ENCODE measurements at regions not wholly inside any gene's neighbourhood (a gene's known extent, or its start where the extent isn't known, plus 50 kb on each side); places are given as distances from the start of the nearest gene placed in this dataset.

DNA sequence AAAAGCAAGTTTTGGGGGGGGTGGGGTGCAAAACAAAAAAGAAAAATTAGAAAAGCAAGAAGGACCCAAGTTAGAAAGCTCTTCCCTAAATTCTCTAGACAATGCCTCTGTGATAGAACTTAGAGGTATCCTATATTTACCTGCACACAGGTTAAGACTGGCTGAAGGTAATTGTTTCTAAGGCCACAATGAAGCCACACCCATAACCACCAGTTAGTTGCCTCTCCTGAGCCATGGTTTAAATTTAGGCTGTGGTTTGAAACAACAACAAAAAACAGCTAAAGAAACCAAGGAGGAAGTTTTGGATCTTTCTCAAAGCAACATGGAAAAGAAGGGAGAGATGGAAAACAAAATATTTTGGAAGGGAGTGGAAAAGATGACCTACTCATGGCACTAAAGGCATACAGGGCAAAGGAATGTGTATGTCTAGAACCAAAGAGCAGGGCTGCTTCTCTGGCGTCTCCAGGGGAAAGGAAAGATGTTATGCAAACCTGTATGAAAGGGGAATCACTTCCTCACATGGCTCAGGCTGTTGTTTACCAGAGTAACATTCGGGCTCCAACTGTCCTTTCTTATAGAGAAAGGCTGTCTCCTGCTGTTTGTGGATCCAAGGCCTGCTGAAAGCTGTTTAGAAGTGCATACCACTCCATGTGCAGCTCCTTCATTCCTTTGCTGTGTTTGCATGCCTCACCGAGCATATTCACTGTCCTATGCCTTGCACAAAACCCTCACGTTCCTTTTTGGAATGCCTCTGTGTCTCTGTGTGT is 408.9 kb upstream of the MPDZ start:
- TF ChIP-seq BHLHE40 (IDR thresholded peaks at IDR 0.05; ENCODE audit: low read length) (no peak), ZNF121 (CRISPR knock-in tag; conservative IDR thresholded peaks at IDR 0.05) (no peak), TBP (optimal IDR thresholded peaks at IDR 0.05; ENCODE audit: low read depth, low read length) (no peak), EZH2 (IDR thresholded peaks at IDR 0.05; ENCODE audit: borderline replicate concordance, low read depth, low read length) (no peak), ILF3 (IDR thresholded peaks at IDR 0.05; ENCODE audit: borderline replicate concordance) (no peak), YY1 (IDR thresholded peaks at IDR 0.05; ENCODE audit: borderline replicate concordance in 1 of 3, control insufficient read depth in 1 of 3, extremely low read depth in 1 of 3, insufficient read depth in 3 of 3, insufficient read length in 1 of 3, insufficient replicate concordance in 2 of 3, low read depth in 1 of 3, low read length in 2 of 3) (no peak)
- TF ChIP-seq, protein P1, sequence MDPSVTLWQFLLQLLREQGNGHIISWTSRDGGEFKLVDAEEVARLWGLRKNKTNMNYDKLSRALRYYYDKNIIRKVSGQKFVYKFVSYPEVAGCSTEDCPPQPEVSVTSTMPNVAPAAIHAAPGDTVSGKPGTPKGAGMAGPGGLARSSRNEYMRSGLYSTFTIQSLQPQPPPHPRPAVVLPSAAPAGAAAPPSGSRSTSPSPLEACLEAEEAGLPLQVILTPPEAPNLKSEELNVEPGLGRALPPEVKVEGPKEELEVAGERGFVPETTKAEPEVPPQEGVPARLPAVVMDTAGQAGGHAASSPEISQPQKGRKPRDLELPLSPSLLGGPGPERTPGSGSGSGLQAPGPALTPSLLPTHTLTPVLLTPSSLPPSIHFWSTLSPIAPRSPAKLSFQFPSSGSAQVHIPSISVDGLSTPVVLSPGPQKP (CRISPR knock-in tag; IDR thresholded peaks at IDR 0.05), result no peak
- TF ChIP-seq, protein P2, sequence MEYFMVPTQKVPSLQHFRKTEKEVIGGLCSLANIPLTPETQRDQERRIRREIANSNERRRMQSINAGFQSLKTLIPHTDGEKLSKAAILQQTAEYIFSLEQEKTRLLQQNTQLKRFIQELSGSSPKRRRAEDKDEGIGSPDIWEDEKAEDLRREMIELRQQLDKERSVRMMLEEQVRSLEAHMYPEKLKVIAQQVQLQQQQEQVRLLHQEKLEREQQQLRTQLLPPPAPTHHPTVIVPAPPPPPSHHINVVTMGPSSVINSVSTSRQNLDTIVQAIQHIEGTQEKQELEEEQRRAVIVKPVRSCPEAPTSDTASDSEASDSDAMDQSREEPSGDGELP (CRISPR knock-in tag; IDR thresholded peaks at IDR 0.05; ENCODE audit: borderline replicate concordance), result no peak

All from K562 (cell line).